Calu3 (cell line): ENCODE measurements at regions not wholly inside any gene's neighbourhood (a gene's known extent, or its start where the extent isn't known, plus 50 kb on each side); places are given as distances from the start of the nearest gene placed in this dataset.

Experiments used
- BruUV-seq: library from RNA; stranded (reverse); fragments of 400-500 nt; replicated peaks from 2 replicates; lab custom pipeline; 2021; lab: Mats Ljungman, UMichigan
- CTCF ChIA-PET: fragments of 300-600 bp; sonication (Branson Sonifier 250); formaldehyde crosslinking; loops from one replicate; lab custom pipeline; 2022; ENCODE audit warnings: antibody characterized with exemption; lab: Charles Lee
- DNase-seq: peaks from one replicate; pipeline ENCODE4 v3.0.0; 2022
- H3K27ac Mint-ChIP-seq: one replicate; pipeline ENCODE4 v1.8.0; 2022; ENCODE audit warnings: mixed read lengths; ENCODE audit not compliant: unreplicated experiment
- H3K27me3 Mint-ChIP-seq: one replicate; pipeline ENCODE4 v1.8.0; 2022; ENCODE audit warnings: mixed read lengths; ENCODE audit not compliant: unreplicated experiment
- H3K36me3 Mint-ChIP-seq: one replicate; pipeline ENCODE4 v1.8.0; 2022; ENCODE audit warnings: mild to moderate bottlenecking, moderate library complexity, mixed read lengths; ENCODE audit not compliant: insufficient read depth, unreplicated experiment
- H3K4me1 Mint-ChIP-seq: one replicate; pipeline ENCODE4 v1.8.0; 2022; ENCODE audit warnings: mild to moderate bottlenecking, low read depth, mixed read lengths; ENCODE audit not compliant: unreplicated experiment
- H3K4me3 Mint-ChIP-seq: one replicate; pipeline ENCODE4 v1.8.0; 2022; ENCODE audit warnings: mild to moderate bottlenecking, low read depth, moderate library complexity, mixed read lengths; ENCODE audit not compliant: unreplicated experiment
- H3K9me3 Mint-ChIP-seq: one replicate; pipeline ENCODE4 v1.8.0; 2022; ENCODE audit warnings: low read depth, mixed read lengths; ENCODE audit not compliant: unreplicated experiment
- intact Hi-C: fragments of 100-400 bp; cut with micrococcal nuclease; formaldehyde crosslinking; loops from one replicate; pipeline ENCODE4 v1.10.0; 2022; ENCODE audit not compliant: unreplicated experiment
- TF ChIP-seq, protein P1 (sequence below): fragments of 200-600 bp; IDR thresholded peaks from one replicate; pipeline ENCODE4 v1.8.0; 2022; ENCODE audit warnings: antibody characterized with exemption; ENCODE audit not compliant: unreplicated experiment

DNA sequence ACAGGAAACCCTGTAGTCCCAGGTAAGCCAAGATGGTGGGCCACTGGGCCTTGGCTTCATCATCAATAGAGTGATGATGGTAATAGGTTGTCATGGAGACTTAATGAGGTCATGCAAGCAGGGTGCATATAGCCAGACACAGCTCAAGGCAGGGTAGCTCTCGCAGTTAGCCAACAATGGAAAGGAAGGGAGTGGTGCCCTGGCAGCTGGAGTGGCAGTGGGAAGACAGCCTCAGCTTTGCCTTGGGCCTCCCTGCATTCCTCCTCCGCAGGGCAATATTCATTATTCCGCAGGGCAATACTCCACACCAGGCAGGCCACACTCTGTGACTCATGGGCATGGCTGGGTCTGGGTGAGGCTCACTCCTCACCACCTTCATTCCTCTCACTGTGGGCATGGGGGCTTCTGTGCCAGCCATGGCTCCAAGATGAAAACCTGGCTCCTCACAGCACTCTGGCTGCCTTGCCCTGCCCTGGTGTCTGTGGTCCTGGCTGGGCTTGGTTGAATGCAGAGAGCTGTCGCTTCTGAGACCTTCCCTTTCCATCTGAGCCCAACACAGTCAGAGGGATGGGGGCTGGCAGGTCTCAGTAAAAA, 163.1 kb upstream of the PMEPA1 start:
- Mint-ChIP-seq H3K27ac (no peak overlapping the region), H3K9me3 (no peaks in the 10 kb centered on the region), H3K36me3 (no peaks in the 10 kb centered on the region), H3K27me3 (peaks cover 16% of the 10 kb centered on the region), H3K4me3 (no peak overlapping the region), H3K4me1 (no peaks in the 10 kb centered on the region)
- DNase-seq: no peak
- TF ChIP-seq, protein P1, sequence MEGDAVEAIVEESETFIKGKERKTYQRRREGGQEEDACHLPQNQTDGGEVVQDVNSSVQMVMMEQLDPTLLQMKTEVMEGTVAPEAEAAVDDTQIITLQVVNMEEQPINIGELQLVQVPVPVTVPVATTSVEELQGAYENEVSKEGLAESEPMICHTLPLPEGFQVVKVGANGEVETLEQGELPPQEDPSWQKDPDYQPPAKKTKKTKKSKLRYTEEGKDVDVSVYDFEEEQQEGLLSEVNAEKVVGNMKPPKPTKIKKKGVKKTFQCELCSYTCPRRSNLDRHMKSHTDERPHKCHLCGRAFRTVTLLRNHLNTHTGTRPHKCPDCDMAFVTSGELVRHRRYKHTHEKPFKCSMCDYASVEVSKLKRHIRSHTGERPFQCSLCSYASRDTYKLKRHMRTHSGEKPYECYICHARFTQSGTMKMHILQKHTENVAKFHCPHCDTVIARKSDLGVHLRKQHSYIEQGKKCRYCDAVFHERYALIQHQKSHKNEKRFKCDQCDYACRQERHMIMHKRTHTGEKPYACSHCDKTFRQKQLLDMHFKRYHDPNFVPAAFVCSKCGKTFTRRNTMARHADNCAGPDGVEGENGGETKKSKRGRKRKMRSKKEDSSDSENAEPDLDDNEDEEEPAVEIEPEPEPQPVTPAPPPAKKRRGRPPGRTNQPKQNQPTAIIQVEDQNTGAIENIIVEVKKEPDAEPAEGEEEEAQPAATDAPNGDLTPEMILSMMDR: no peak
- BruUV-seq: no TSS peak
- intact Hi-C loops: no loop called here
- CTCF ChIA-PET: interaction anchor here (1.0 kb wide), 1 partner anchor 30 kb away, joined by 4 read pairs; no protein-coding TSS in a partner anchor

GRCh38 chr20:57871237-57871632, 161.4 kb upstream of the PMEPA1 start:
- Mint-ChIP-seq H3K4me3 (no peak overlapping the region), H3K9me3 (no peaks in the 10 kb centered on the region), H3K4me1 (peaks cover 5% of the 10 kb centered on the region), H3K27me3 (peaks cover 16% of the 10 kb centered on the region), H3K27ac (no peak overlapping the region), H3K36me3 (no peaks in the 10 kb centered on the region)
- no TSS peak for BruUV-seq
- CTCF ChIA-PET: interaction anchor here (1.4 kb wide), 1 partner anchor 11 kb away, joined by 4 read pairs; no protein-coding TSS in a partner anchor
- TF ChIP-seq, protein P1: no peak
- intact Hi-C loops: no loop called here
- DNase-seq: no peak

DNA sequence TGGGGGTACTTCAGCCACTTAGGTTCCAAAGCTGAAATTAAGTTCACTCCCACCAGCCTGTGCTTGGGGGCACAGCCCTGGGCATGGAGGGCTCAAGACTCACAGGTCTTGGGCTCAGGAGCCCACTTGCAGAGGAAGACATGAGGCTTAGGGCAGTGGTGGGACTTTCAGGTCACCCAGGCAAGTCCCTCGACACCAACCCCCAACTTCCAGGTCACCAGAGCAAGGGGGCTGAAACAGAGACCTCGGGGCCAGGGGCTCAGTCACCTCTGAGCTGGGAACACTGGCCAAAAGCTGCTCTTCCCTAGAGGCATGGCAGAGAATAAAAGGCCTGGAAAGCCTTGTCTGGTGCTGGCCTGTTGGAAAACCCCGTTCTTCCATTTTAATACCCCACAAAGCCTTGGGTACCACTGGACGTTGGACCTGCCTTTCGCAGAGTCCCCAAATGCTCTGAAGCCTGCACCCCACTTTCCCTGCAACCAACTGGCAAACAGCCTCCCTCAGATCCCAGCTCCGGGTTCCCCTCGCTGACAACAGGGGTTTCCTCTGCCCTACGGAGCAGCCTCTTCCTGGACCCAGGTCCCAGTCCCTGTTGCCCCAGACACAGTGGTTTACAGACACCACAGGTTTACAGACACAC, 160.9 kb upstream of the PMEPA1 start:
- no peaks in the 10 kb centered on the region for H3K9me3 Mint-ChIP-seq
- H3K27ac Mint-ChIP-seq: no peak overlapping the region
- no peak overlapping the region for H3K4me3 Mint-ChIP-seq
- H3K4me1 Mint-ChIP-seq: peaks cover 10% of the 10 kb centered on the region
- BruUV-seq: no TSS peak
- peaks cover 16% of the 10 kb centered on the region for H3K27me3 Mint-ChIP-seq
- H3K36me3 Mint-ChIP-seq: no peaks in the 10 kb centered on the region
- intact Hi-C loops: no loop called here
- CTCF ChIA-PET: interaction anchor here (1.4 kb wide), 1 partner anchor 12 kb away, joined by 4 read pairs; no protein-coding TSS in a partner anchor
- TF ChIP-seq, protein P1: no peak
- no peak for DNase-seq

GRCh38 chr20:57869951-57870315, 160.1 kb upstream of the PMEPA1 start:
- DNase-seq: no peak
- Mint-ChIP-seq H3K4me3 (no peak overlapping the region), H3K27me3 (peaks cover 16% of the 10 kb centered on the region), H3K4me1 (peaks cover 14% of the 10 kb centered on the region), H3K36me3 (no peaks in the 10 kb centered on the region), H3K9me3 (no peaks in the 10 kb centered on the region), H3K27ac (no peak overlapping the region)
- no TSS peak for BruUV-seq
- CTCF ChIA-PET: no interaction called here
- TF ChIP-seq, protein P1: no peak
- intact Hi-C loops: no loop called here
